Erythroblast (primary cell): ENCODE measurements at regions not wholly inside any gene's neighbourhood (a gene's known extent, or its start where the extent isn't known, plus 50 kb on each side); places are given as distances from the start of the nearest gene placed in this dataset.

Source experiments
- GATA1 ChIP-seq: IDR thresholded peaks from 2 replicates; pipeline ENCODE4 v1.6.1; 2011; ENCODE audit warnings: low read depth, mild to moderate bottlenecking, control low read depth, low read length, moderate library complexity
- POLR2A ChIP-seq: IDR thresholded peaks from 2 replicates; pipeline ENCODE4 v1.6.1; 2011; ENCODE audit warnings: mild to moderate bottlenecking, low read length

- no peak for TF ChIP-seq POLR2A
- TF ChIP-seq GATA1, result no peak
These were observed 212.0 kb upstream of the RRP15 start for GRCh38 chr1:218073062-218073461.
